T-helper 17 cell (primary cell): ENCODE measurements at regions not wholly inside any gene's neighbourhood (a gene's known extent, or its start where the extent isn't known, plus 50 kb on each side); places are given as distances from the start of the nearest gene placed in this dataset.
"Not testable (repeated sequence)": the region's sequence is repeated elsewhere in the genome, so short reads cannot be mapped to it uniquely, and the experiment has no call there.

Experiments
- ATAC-seq: fragments of 150-1000 bp; cut with Tn5 transposase; 2 replicates; pipeline ENCODE4 v1.10.0; 2021; ENCODE audit warnings: mild to moderate bottlenecking, moderate library complexity
- DNase-seq, 3 donors: peaks; one replicate each; pipeline versions ENCODE4 v3.0.0 to v3.0.0-alpha.2; 2020 to 2021
- H3K9me3 ChIP-seq: one replicate; pipeline ENCODE4 v1.7.0; 2013; ENCODE audit warnings: low read length, mild to moderate bottlenecking; ENCODE audit not compliant: control insufficient read depth, poor library complexity, severe bottlenecking
- H3K27ac Mint-ChIP-seq: one replicate; pipeline ENCODE4 v1.8.0; 2022; ENCODE audit warnings: mild to moderate bottlenecking, moderate library complexity, mixed read lengths
- H3K27me3 Mint-ChIP-seq: one replicate; pipeline ENCODE4 v1.8.0; 2022; ENCODE audit warnings: mixed read lengths
- H3K36me3 Mint-ChIP-seq: one replicate; pipeline ENCODE4 v1.8.0; 2022; ENCODE audit warnings: low read depth, mixed read lengths
- H3K4me1 Mint-ChIP-seq: one replicate; pipeline ENCODE4 v1.8.0; 2022; ENCODE audit warnings: mild to moderate bottlenecking, mixed read lengths
- H3K4me3 Mint-ChIP-seq: one replicate; pipeline ENCODE4 v1.8.0; 2022; ENCODE audit warnings: mild to moderate bottlenecking, moderate library complexity, mixed read lengths

DNA sequence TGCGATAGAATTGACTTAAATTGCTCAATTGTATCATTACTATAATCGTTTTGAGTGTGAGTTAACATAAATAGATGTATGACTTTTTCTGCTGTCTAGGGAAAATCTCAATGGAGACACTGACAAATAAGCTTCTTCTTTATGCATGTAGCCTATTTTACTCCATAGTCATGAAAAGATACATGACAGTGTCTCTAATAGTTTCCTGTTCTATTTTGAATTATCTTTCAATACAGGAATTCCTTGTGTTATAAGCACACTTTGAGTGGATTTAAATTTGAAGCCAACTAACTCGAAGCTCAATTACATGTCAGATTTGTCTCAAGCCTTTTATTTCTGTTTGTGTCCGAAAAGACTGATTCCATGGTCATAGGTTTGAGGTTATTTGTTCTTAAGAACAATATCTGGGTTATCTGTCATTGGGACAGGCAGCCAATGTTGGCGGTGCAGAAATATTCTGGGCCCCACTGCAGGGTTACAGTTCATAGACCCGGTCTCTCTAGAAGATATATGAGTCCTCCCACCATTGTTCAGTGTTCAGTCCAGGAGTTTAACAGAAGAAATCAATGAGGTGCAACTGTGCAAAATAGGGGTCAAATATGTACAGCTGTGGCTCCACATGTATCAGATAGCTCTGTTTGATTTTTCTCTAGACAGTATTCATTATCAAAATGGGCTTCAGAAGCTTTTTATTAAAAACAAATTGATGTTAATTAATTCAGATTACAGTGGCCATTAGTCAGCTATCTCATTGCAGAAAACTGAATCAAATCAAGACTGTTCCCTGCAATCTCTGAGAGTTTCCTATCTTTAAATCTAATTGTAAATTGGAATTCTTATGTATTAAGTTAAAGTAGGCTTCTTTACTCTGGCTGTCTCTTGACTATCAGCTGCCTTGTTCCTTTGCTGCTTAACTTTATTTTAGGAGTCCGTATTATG, 1238.8 kb downstream of the NXPH1 start:
- Mint-ChIP-seq H3K4me1 (no peaks in the 10 kb centered on the region), H3K36me3 (no peaks in the 10 kb centered on the region), H3K4me3 (no peak overlapping the region), H3K27ac (no peak overlapping the region), H3K27me3 (no peaks in the 10 kb centered on the region)
- H3K9me3 ChIP-seq, result no peaks in the 10 kb centered on the region
- no peak for ATAC-seq
- DNase-seq, result no peak

DNA sequence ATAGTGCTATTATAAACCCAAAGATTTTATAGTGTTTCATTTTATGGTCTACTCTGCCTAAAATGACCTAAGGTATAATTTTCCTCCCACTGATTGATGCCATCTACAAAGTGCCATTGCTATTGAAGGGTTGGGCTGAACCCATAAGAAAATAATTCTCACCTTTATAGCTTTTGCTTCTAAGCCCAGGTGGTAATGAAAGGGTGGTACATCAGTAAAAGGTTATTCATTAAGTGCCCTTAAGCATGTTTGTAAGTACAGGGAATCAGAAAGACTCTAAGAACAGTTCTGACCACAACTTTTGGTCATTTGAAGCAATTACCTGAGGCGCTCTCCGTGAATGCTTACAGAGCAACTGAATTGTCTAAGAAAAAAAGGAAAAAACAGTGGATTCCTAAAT, 1247.3 kb downstream of the NXPH1 start:
- Mint-ChIP-seq H3K4me1 (no peaks in the 10 kb centered on the region), H3K4me3 (no peak overlapping the region)
- ATAC-seq, result no peak

DNA sequence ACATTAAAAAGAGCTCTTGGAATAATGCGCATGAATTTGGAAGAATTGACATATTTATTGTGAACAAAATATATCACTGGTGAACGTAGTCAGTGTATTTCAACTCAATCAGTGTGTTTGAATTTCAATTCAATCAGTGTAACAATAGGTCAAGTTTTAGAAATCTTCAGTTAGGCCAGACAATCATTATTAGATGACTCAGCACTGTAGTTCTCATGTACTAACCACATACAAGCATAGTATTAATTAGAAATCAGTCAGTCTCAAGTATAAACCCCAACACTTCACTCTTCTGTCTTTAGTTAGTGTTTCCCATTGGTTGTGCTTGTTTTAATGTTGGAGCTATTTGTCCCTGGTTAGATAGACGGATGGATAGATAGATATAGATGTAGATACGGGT, 1247.9 kb downstream of the NXPH1 start:
- Mint-ChIP-seq H3K36me3 (no peaks in the 10 kb centered on the region), H3K27me3 (no peaks in the 10 kb centered on the region), H3K27ac (no peak overlapping the region), H3K4me1 (no peaks in the 10 kb centered on the region), H3K4me3 (no peak overlapping the region)
- H3K9me3 ChIP-seq, result no peaks in the 10 kb centered on the region
- ATAC-seq (no peak), DNase-seq (no peak)

More for the DNA sequence above, 1247.3 kb downstream of the NXPH1 start:
- no peaks in the 10 kb centered on the region for H3K27me3 Mint-ChIP-seq
- H3K36me3 Mint-ChIP-seq, result no peaks in the 10 kb centered on the region
- no peak overlapping the region for H3K27ac Mint-ChIP-seq
- no peak for DNase-seq
- H3K9me3 ChIP-seq, result no peaks in the 10 kb centered on the region

DNA sequence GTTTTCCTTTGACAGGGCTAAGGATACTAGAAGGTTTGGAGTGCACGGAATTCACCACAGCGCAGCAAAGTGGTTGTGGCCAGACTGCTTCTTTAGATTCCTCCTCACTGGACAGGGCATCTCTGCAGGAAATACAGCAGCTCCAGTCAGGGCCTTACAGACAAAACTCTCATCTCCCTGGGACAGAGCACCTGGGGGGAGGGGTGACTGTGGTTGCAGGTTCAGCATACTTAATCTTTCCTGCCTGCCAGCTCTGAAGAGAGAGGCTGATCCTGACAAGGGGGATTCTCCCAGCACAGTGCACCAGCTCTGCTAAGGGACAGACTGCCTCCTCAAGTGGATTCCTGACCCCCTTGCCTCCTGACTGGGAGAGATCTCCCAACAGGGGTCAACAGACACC, 1257.9 kb downstream of the NXPH1 start:
- Mint-ChIP-seq H3K27ac (no peak overlapping the region), H3K4me3 (no peak overlapping the region)

DNA sequence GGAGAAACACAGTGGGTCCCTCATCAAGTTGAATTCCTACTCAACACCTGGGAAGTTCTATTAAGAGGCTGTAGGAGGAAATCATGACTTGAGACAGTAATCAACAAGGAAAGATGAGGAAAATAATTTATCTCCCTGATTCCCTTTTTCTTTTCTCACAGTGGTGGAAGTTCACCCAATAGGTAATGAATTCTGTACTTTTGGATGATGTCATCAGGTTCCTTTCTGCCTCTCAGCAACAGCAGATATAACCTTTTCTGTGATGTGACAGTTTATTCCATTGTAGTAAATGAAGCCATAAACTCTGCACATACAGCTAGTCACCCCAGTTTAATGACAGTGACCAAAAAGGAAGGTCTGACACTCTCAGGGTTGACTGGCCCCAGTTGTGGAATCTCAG, 1265.0 kb downstream of the NXPH1 start:
- Mint-ChIP-seq H3K36me3 (no peaks in the 10 kb centered on the region), H3K4me1 (no peaks in the 10 kb centered on the region), H3K27ac (no peak overlapping the region), H3K4me3 (no peak overlapping the region), H3K27me3 (no peaks in the 10 kb centered on the region)
- no peaks in the 10 kb centered on the region for H3K9me3 ChIP-seq
- ATAC-seq, result no peak
- no peak for DNase-seq

More for the DNA sequence above, 1257.9 kb downstream of the NXPH1 start:
- Mint-ChIP-seq H3K36me3 (no peaks in the 10 kb centered on the region), H3K4me1 (no peaks in the 10 kb centered on the region), H3K27me3 (no peaks in the 10 kb centered on the region)
- ATAC-seq (no peak), DNase-seq (no peak)
- H3K9me3 ChIP-seq, result no peaks in the 10 kb centered on the region

DNA sequence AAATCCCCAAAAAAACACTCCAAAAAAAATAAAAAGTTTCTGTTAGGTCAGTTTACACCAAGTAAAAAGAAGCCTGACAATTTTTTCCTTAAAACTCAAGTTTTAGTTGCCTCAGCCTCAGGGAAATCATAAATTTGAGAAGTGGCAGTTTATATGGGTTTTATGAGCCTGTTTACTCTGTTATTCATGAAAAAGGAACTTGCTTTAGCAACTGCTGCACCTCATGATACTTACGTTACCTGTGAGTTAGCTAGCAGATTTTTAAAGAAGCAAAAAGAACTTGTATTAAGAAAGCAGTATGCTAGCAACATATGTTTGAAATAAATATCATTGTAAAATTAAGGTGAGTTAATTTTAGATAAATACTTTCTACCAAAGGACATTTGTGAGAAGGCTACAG, 1264.5 kb upstream of the PHF14 start:
- Mint-ChIP-seq H3K4me1 (no peaks in the 10 kb centered on the region), H3K27me3 (no peaks in the 10 kb centered on the region), H3K36me3 (no peaks in the 10 kb centered on the region), H3K4me3 (no peak overlapping the region), H3K27ac (no peak overlapping the region)
- ATAC-seq (no peak), DNase-seq (no peak)
- no peaks in the 10 kb centered on the region for H3K9me3 ChIP-seq

DNA sequence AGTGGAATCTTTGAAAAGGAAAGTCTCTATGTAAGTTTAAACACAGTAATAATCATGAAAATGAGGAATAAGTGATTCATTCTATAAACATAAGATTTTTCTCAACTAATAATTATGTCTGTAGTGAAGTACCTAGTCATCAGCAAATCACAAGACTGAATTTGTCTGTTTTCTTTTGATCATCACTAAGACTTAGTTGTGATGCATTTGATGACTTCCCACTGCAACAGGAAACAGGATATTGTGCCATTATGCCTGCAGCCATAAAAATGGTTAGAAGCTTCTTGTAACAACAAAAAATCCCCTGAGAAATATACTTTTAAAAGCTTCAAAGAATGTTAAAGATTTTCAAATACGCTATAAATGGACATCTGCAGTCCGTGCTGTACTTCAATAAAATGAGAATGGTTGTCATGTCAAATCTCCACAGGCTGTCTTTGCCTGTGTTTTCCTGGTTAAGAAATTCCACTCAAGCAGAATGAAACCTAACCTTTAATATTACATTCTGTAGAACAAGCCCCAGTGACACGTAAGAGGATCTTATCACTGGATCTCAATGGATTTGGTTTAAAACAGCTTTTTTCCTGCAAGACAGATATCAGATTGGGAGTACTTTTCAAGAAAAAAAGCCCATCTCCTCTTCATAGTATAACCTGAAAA, 1262.3 kb upstream of the PHF14 start:
- no peak for DNase-seq
- Mint-ChIP-seq H3K4me3 (no peak overlapping the region), H3K27ac (no peak overlapping the region), H3K36me3 (no peaks in the 10 kb centered on the region), H3K4me1 (no peaks in the 10 kb centered on the region), H3K27me3 (no peaks in the 10 kb centered on the region)
- H3K9me3 ChIP-seq, result no peaks in the 10 kb centered on the region
- ATAC-seq, result no peak

DNA sequence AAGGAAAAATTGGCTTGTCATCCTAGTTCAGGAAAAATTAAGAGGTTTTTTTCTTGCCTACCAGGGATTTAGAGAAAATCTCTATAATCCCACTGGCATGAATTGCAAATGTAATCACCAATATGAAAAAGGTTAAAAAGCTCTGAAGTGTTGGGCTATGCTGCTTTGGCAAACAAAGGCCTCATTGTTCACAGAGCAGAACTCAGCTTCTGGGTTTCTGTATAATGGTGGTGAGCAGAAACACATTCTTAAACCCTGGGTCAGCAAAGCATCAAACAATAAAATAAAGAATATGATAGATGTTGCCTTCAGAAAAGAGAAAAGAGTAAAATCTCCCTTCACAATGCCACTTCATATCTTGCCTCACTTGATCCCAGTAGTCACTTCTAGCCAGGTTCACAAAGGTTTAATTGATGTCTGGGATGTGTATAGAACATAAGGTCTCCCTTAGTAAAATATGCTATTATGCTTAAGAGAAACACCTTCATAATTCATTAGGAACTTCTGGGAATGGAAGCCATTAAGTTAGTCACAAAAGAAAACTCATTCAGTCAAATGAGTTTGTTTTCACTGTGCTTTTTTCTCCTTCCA, 1255.5 kb upstream of the PHF14 start:
- ATAC-seq, result no peak
- H3K4me1 Mint-ChIP-seq, result no peaks in the 10 kb centered on the region
- no peaks in the 10 kb centered on the region for H3K9me3 ChIP-seq

DNA sequence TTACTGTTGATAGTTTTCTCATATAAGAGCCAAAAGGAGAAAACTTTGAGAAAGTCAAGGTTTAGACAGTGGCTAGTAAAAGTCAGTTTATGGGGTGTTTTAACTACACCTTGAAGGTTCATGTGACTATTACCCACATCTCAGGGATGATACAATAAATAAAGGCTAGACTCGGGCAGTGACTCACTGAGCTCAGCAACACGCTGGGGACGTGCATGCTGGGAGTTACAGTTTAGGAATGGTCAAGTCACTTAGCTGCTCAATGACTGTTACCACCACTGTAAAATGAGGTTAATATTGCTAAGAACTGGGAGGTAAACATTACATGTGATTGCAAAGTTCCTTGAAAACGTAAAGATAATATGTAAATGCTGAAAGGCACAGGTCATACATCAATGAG, 1254.4 kb upstream of the PHF14 start:
- Mint-ChIP-seq H3K4me3 (no peak overlapping the region), H3K27me3 (no peaks in the 10 kb centered on the region), H3K36me3 (no peaks in the 10 kb centered on the region), H3K27ac (no peak overlapping the region), H3K4me1 (no peaks in the 10 kb centered on the region)
- ATAC-seq (no peak), DNase-seq (no peak)
- H3K9me3 ChIP-seq, result no peaks in the 10 kb centered on the region

More for the DNA sequence above, 1255.5 kb upstream of the PHF14 start:
- no peaks in the 10 kb centered on the region for H3K27me3 Mint-ChIP-seq
- no peaks in the 10 kb centered on the region for H3K36me3 Mint-ChIP-seq
- no peak overlapping the region for H3K27ac Mint-ChIP-seq
- no peak for DNase-seq
- H3K4me3 Mint-ChIP-seq, result no peak overlapping the region

DNA sequence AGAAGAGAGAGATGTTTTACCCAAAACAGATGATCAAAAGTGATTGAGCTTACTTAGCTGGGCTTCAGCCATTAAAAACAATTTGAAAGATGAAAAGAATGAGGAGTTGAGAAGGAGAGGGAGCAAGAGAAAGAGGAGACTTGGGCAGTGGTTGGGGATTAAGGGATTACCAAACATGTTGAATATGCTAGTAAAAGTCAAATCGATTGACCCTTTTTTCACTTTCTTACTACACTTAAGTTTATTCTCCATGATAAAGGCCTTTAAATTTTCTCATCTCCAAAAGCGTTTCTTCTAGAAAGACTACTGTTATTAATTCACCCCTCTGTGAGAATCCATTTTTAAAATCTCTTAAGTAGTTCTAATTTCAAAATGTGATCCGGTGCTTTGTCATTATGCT, 1254.0 kb upstream of the PHF14 start:
- no peaks in the 10 kb centered on the region for H3K9me3 ChIP-seq
- ATAC-seq, result no peak
- DNase-seq, result no peak
- Mint-ChIP-seq H3K27me3 (no peaks in the 10 kb centered on the region), H3K27ac (no peak overlapping the region), H3K4me1 (no peaks in the 10 kb centered on the region), H3K4me3 (no peak overlapping the region), H3K36me3 (no peaks in the 10 kb centered on the region)

DNA sequence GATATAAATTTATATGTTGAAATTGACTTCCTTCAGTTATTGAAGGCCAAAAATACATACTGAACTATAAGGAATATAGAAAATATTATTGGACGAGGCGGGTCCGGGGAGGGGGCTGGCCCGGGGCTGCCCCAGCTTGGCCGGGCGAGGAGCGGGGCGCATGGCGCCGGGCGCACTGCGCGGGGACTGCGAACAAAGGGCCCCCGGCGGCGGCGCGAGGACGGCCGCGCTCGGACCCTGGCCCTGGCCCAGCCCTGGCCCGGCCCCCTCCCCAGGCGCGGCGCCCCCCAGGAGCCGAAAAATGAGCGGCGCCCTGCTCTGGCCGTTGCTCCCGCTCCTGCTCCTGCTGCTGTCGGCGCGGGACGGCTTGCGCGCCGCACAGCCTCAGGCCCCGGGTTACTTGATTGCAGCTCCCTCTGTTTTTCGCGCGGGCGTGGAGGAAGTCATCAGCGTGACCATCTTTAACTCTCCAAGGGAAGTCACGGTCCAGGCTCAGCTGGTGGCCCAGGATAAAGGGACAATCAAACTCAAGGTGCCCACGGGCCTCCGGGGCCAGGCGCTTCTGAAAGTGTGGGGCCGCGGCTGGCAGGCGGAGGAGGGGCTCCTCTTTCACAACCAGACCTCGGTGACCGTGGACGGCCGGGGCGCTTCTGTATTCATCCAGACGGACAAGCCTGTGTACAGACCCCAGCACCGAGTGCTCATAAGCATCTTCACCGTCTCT, 1247.6 kb upstream of the PHF14 start:
- not testable (repeated sequence) for H3K36me3 Mint-ChIP-seq, H3K4me3 Mint-ChIP-seq, DNase-seq, H3K9me3 ChIP-seq, ATAC-seq, H3K27ac Mint-ChIP-seq, H3K27me3 Mint-ChIP-seq, H3K4me1 Mint-ChIP-seq

DNA sequence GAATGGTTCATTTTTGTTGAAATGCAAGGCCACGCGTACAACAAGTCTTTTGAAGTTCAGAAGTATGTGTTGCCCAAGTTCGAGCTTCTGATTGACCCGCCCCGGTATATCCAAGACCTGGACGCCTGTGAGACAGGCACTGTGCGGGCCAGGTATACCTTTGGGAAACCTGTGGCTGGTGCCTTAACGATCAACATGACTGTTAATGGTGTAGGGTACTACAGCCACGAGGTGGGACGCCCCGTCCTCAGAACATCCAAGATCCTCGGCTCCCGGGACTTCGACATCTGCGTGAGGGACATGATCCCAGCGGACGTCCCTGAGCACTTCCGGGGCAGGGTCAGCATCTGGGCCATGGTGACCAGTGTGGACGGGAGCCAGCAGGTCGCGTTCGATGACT, 1246.9 kb upstream of the PHF14 start:
- DNase-seq, H3K27me3 Mint-ChIP-seq, ATAC-seq, H3K9me3 ChIP-seq, H3K4me3 Mint-ChIP-seq, H3K4me1 Mint-ChIP-seq, H3K36me3 Mint-ChIP-seq, H3K27ac Mint-ChIP-seq: not testable (repeated sequence)

DNA sequence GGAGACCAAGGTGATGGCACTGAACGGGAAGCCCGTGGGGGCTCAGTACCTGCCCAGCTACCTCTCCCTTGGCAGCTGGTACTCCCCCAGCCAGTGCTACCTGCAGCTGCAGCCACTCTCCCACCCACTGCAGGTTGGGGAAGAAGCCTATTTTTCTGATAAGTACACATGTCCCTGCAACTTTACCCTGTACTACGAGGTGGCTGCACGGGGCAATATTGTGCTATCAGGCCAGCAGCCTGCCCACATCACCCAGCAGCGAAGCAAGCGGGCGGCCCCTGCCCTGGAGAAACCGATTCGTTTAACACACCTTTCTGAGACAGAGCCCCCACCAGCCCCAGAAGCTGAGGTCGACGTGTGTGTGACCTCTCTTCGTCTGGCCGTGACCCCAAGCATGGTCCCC, 1246.2 kb upstream of the PHF14 start:
- not testable (repeated sequence) for H3K4me3 Mint-ChIP-seq, H3K36me3 Mint-ChIP-seq, DNase-seq, H3K27ac Mint-ChIP-seq, H3K27me3 Mint-ChIP-seq, H3K4me1 Mint-ChIP-seq, ATAC-seq, H3K9me3 ChIP-seq
